CD1c-positive myeloid dendritic cell (primary cell): ENCODE measurements at regions not wholly inside any gene's neighbourhood (a gene's known extent, or its start where the extent isn't known, plus 50 kb on each side); places are given as distances from the start of the nearest gene placed in this dataset.
"Not testable (repeated sequence)": the region's sequence is repeated elsewhere in the genome, so short reads cannot be mapped to it uniquely, and the experiment has no call there.

ENCODE experiments used
- DNase-seq: peaks from one replicate; pipeline ENCODE4 v3.0.0-alpha.2; 2016; ENCODE audit errors: extremely low spot score

- no peak for DNase-seq
These were observed 153.0 kb downstream of the ASB9 start for GRCh38 chrX:15116900-15117299.

- DNase-seq: no peak
These were observed 154.9 kb downstream of the ASB9 start for GRCh38 chrX:15114743-15115566.

- no peak for DNase-seq
These were observed 162.4 kb downstream of the ASB9 start for GRCh38 chrX:15107367-15107988.

- no peak for DNase-seq
These were observed 171.4 kb downstream of the ASB9 start for GRCh38 chrX:15098505-15098904.

- no peak for DNase-seq
These were observed 182.1 kb downstream of the ASB9 start for GRCh38 chrX:15087747-15088146.

GRCh38 chrX:15073313-15073712 is 196.6 kb downstream of the ASB9 start:
- DNase-seq: no peak

- no peak for DNase-seq
These were observed 197.0 kb downstream of the ASB9 start for GRCh38 chrX:15072880-15073279.

GRCh38 chrX:15072259-15072658 is 197.6 kb downstream of the ASB9 start:
- no peak for DNase-seq

- no peak for DNase-seq
These were observed 186.3 kb downstream of the MOSPD2 start for GRCh38 chrX:15059474-15059873.

GRCh38 chrX:15056044-15056443 is 182.8 kb downstream of the MOSPD2 start:
- DNase-seq: no peak

- no peak for DNase-seq
These were observed 182.1 kb downstream of the MOSPD2 start for GRCh38 chrX:15055146-15055930.

GRCh38 chrX:15050395-15050794 is 177.2 kb downstream of the MOSPD2 start:
- DNase-seq: no peak

- no peak for DNase-seq
These were observed 170.3 kb downstream of the MOSPD2 start for GRCh38 chrX:15043538-15043937.

- DNase-seq: no peak
These were observed 160.7 kb downstream of the MOSPD2 start for GRCh38 chrX:15033917-15034316.

- no peak for DNase-seq
These were observed 144.3 kb downstream of the MOSPD2 start for GRCh38 chrX:15017491-15017890.

- DNase-seq: no peak
These were observed 142.8 kb downstream of the MOSPD2 start for GRCh38 chrX:15016051-15016450.

GRCh38 chrX:15014281-15014680 is 141.1 kb downstream of the MOSPD2 start:
- DNase-seq: no peak

- DNase-seq: no peak
These were observed 140.2 kb downstream of the MOSPD2 start for GRCh38 chrX:15013461-15013860.

GRCh38 chrX:14997271-14997670 is 124.0 kb downstream of the MOSPD2 start:
- DNase-seq: no peak

- not testable (repeated sequence) for DNase-seq
These were observed 111.2 kb downstream of the MOSPD2 start for GRCh38 chrX:14984425-14984824.
